22Rv1 (cell line): ENCODE measurements at regions not wholly inside any gene's neighbourhood (a gene's known extent, or its start where the extent isn't known, plus 50 kb on each side); places are given as distances from the start of the nearest gene placed in this dataset.

Experiments
- CTCF ChIP-seq: fragments of 450-650 bp; IDR thresholded peaks from 2 replicates; pipeline ENCODE4 v1.5.1; 2017; ENCODE audit warnings: mild to moderate bottlenecking
- ZFX ChIP-seq: fragments of 450-650 bp; IDR thresholded peaks from 2 replicates; pipeline ENCODE4 v1.6.1; 2017; ENCODE audit warnings: antibody characterized with exemption, borderline replicate concordance

- TF ChIP-seq CTCF (no peak), ZFX (no peak)
Measured at GRCh38 chr21:43322311-43322710, 104.6 kb downstream of the SIK1 start.
